IgD-negative memory B cell (primary cell): ENCODE measurements at regions not wholly inside any gene's neighbourhood (a gene's known extent, or its start where the extent isn't known, plus 50 kb on each side); places are given as distances from the start of the nearest gene placed in this dataset.

Experiments used
- H3K27ac Mint-ChIP-seq, 3 donors: one replicate each; pipeline ENCODE4 v1.8.0; 2020 to 2022; ENCODE audit warnings: mild to moderate bottlenecking in 3 of 3, mixed read lengths in 3 of 3, moderate library complexity in 1 of 3
- H3K27me3 Mint-ChIP-seq: one replicate; pipeline ENCODE4 v1.8.0; 2021; ENCODE audit warnings: mixed read lengths
- H3K36me3 Mint-ChIP-seq: one replicate; pipeline ENCODE4 v1.8.0; 2020; ENCODE audit warnings: mild to moderate bottlenecking, mixed read lengths
- H3K4me1 Mint-ChIP-seq, 3 donors: one replicate each; pipeline ENCODE4 v1.8.0; 2020 to 2022; ENCODE audit warnings: mixed read lengths in 3 of 3, mild to moderate bottlenecking in 1 of 3
- H3K4me3 Mint-ChIP-seq, 4 donors: one replicate each; pipeline ENCODE4 v1.8.0; 2020 to 2022; ENCODE audit warnings: mild to moderate bottlenecking in 4 of 4, mixed read lengths in 4 of 4, moderate library complexity in 3 of 4
- H3K9me3 Mint-ChIP-seq, 3 donors: one replicate each; pipeline ENCODE4 v1.8.0; 2020 to 2021; ENCODE audit warnings: mixed read lengths in 3 of 3, mild to moderate bottlenecking in 1 of 3

DNA sequence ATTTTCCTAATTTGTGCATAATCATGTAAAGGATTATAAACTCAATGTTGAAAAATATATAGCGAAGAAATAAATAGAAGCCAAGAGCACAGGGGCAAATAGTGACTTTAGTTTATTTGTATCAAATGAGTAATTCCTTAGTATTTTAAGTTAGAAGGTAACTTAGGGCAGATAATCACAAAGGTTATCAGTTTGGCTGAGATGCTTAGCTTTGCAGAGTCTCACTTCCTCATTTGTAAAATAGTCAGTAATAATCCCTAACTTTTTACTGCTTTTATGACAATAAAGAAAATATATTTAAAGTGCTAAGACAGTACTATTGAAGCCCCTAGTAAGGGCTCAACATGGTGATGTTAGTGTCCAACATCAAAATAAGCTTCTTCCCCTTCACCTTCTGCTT lies 297.4 kb upstream of the TUSC1 start:
- H3K27ac Mint-ChIP-seq: no peak overlapping the region
- no peaks in the 10 kb centered on the region for H3K27me3 Mint-ChIP-seq
- no peak overlapping the region for H3K4me3 Mint-ChIP-seq
- H3K4me1 Mint-ChIP-seq: no peaks in the 10 kb centered on the region
- no peaks in the 10 kb centered on the region for H3K36me3 Mint-ChIP-seq
- peaks cover 2 to 5% (median 3%) of the 10 kb centered on the region in 3 donors for H3K9me3 Mint-ChIP-seq

GRCh38 chr9:25964239-25964638 lies 286.0 kb upstream of the TUSC1 start:
- H3K36me3 Mint-ChIP-seq: no peaks in the 10 kb centered on the region
- H3K27ac Mint-ChIP-seq: no peak overlapping the region
- H3K4me3 Mint-ChIP-seq: no peak overlapping the region
- no peaks in the 10 kb centered on the region for H3K27me3 Mint-ChIP-seq
- H3K9me3 Mint-ChIP-seq: peaks cover 0 to 8% (median 4%) of the 10 kb centered on the region in 3 donors
- H3K4me1 Mint-ChIP-seq: no peaks in the 10 kb centered on the region

DNA sequence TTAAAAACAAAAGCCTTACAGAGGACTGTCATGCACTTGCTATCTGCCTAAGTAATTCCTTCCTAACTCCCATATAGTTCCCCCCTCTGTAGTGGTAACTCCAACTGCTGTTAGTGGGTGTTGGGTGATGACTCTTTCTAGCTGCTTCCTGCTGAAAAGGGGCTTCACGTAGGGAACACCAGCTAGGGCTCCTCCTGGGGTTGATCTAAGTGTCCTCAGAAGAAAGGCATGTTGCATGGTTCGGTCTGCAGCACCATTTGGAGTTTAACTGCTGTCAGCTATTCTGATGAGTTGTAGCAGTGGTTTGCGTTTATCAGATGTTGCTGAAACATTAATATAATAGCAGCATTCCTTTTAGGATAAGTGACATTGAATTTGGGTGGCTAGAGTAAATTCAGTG lies 281.9 kb upstream of the TUSC1 start:
- no peaks in the 10 kb centered on the region for H3K27me3 Mint-ChIP-seq
- H3K4me1 Mint-ChIP-seq: no peaks in the 10 kb centered on the region
- peaks cover 0 to 4% (median 3%) of the 10 kb centered on the region in 3 donors for H3K9me3 Mint-ChIP-seq
- no peak overlapping the region for H3K27ac Mint-ChIP-seq
- H3K4me3 Mint-ChIP-seq: no peak overlapping the region
- no peaks in the 10 kb centered on the region for H3K36me3 Mint-ChIP-seq

DNA sequence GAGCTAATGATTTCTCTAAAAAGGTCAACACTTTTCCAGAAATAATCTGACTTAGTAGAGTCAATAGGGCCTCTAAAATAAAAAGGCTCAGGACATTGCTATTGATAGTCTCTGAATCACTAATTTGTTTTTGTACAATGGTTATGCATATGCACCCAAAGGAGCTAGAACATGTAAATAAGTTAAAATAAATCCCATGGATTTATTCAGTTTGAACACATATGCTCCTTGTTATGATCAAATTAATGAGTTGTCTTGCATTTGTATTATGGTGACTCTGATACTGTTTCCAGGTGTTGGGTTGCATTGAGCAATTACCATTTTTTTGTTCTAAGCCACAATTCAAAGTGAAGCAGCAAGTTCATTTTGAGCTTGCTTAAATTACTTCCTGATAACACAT lies 276.0 kb upstream of the TUSC1 start:
- H3K27me3 Mint-ChIP-seq: no peaks in the 10 kb centered on the region
- H3K9me3 Mint-ChIP-seq: no peaks in the 10 kb centered on the region
- H3K4me3 Mint-ChIP-seq: no peak overlapping the region
- H3K4me1 Mint-ChIP-seq: no peaks in the 10 kb centered on the region
- H3K36me3 Mint-ChIP-seq: no peaks in the 10 kb centered on the region
- H3K27ac Mint-ChIP-seq: no peak overlapping the region

- no peaks in the 10 kb centered on the region for H3K27me3 Mint-ChIP-seq
- H3K4me3 Mint-ChIP-seq: no peak overlapping the region
- peaks cover 3 to 15% (median 5%) of the 10 kb centered on the region in 3 donors for H3K9me3 Mint-ChIP-seq
- no peaks in the 10 kb centered on the region for H3K36me3 Mint-ChIP-seq
- no peaks in the 10 kb centered on the region for H3K4me1 Mint-ChIP-seq
- H3K27ac Mint-ChIP-seq: no peak overlapping the region
Observed at GRCh38 chr9:25948182-25948581, 269.9 kb upstream of the TUSC1 start.

- peaks cover 0 to 3% (median 1%) of the 10 kb centered on the region in 3 donors for H3K9me3 Mint-ChIP-seq
- H3K36me3 Mint-ChIP-seq: no peaks in the 10 kb centered on the region
- H3K27ac Mint-ChIP-seq: no peak overlapping the region
- H3K27me3 Mint-ChIP-seq: no peaks in the 10 kb centered on the region
- H3K4me3 Mint-ChIP-seq: no peak overlapping the region
- H3K4me1 Mint-ChIP-seq: no peaks in the 10 kb centered on the region
Observed at GRCh38 chr9:25939126-25939525, 260.9 kb upstream of the TUSC1 start.

DNA sequence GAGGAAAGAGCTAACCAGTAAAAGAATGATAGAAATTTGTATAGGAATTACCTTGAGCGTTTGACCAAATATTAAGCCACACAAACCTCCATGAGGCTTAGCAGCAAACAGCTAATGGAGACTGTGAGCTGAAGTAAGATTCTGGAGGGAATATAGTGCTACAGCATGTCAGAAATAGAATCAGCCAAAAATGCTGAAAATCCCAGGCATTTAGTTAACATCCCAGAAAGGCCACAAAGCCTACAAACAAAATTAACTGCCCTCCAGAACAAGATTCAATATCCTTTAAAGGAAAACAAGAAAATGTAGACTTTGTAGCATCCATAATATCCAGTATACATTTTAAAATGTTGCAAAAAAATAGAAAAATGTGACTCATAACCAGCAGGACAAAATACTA lies 257.8 kb upstream of the TUSC1 start:
- H3K9me3 Mint-ChIP-seq: peaks cover 1 to 10% (median 6%) of the 10 kb centered on the region in 3 donors
- no peaks in the 10 kb centered on the region for H3K27me3 Mint-ChIP-seq
- H3K27ac Mint-ChIP-seq: no peak overlapping the region
- H3K4me1 Mint-ChIP-seq: no peaks in the 10 kb centered on the region
- no peaks in the 10 kb centered on the region for H3K36me3 Mint-ChIP-seq
- H3K4me3 Mint-ChIP-seq: no peak overlapping the region

- Mint-ChIP-seq H3K4me1 (no peaks in the 10 kb centered on the region), H3K27me3 (no peaks in the 10 kb centered on the region), H3K4me3 (no peak overlapping the region), H3K27ac (no peak overlapping the region), H3K9me3 (peaks cover 1 to 10% (median 6%) of the 10 kb centered on the region in 3 donors), H3K36me3 (no peaks in the 10 kb centered on the region)
Observed at GRCh38 chr9:25935188-25935587, 256.9 kb upstream of the TUSC1 start.

DNA sequence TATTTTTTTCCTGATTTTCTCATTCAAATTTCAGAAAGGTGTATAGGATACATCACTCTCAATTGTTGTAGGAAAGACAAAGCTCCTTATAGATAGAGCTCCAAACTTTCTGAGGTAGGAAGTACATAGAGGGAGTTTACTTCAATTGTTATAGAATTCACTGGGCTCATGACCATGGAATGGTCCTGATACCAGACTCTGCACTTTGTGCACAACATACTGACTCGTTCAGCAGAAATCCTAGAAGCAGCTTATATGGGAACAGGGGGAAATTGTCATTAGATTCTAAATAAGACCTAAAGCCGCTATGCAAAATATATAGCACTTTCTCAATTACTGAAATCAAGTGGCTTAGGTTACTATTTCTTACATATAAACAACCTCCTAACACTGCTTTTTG lies 240.5 kb upstream of the TUSC1 start:
- Mint-ChIP-seq H3K27ac (no peak overlapping the region), H3K36me3 (peaks cover 1% of the 10 kb centered on the region), H3K4me1 (no peaks in the 10 kb centered on the region), H3K4me3 (no peak overlapping the region), H3K27me3 (no peaks in the 10 kb centered on the region), H3K9me3 (peaks cover 2 to 9% (median 3%) of the 10 kb centered on the region in 3 donors)

DNA sequence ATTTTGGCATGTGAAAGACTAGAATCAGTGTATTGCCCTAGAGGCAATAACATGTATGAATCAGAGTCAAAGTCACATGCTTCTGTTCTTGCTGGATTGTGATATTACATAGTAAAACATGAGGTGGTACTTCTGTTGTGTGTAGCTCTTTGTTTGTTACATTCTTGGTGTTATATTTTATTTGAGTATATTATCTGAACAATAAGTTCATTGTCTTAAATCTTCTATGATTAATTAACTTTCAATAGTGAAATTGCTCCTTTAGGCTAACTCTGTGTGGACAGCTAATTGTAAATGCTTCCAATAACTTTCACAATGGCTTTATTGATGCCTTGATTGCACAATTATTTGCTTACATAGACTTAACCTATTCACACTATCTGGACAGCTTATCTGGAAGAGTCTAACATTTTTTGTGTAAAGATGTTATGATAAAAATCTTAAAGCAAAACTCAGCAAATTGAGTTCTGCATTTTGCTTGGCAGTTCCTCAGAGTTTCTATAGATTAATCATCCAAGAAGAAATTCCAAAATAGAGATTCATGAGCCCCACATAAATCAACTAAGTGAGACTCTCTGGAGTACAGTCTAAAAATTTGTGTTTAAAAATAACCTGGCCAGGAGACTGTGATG lies 239.6 kb upstream of the TUSC1 start:
- Mint-ChIP-seq H3K9me3 (peaks cover 0 to 9% (median 1%) of the 10 kb centered on the region in 3 donors), H3K4me1 (no peaks in the 10 kb centered on the region), H3K27me3 (no peaks in the 10 kb centered on the region), H3K4me3 (no peak overlapping the region), H3K36me3 (no peaks in the 10 kb centered on the region), H3K27ac (no peak overlapping the region)

- Mint-ChIP-seq H3K9me3 (peaks cover 4 to 17% (median 4%) of the 10 kb centered on the region in 3 donors), H3K36me3 (no peaks in the 10 kb centered on the region), H3K4me3 (no peak overlapping the region), H3K4me1 (no peaks in the 10 kb centered on the region), H3K27ac (no peak overlapping the region), H3K27me3 (no peaks in the 10 kb centered on the region)
Observed at GRCh38 chr9:25913806-25914205, 235.6 kb upstream of the TUSC1 start.

DNA sequence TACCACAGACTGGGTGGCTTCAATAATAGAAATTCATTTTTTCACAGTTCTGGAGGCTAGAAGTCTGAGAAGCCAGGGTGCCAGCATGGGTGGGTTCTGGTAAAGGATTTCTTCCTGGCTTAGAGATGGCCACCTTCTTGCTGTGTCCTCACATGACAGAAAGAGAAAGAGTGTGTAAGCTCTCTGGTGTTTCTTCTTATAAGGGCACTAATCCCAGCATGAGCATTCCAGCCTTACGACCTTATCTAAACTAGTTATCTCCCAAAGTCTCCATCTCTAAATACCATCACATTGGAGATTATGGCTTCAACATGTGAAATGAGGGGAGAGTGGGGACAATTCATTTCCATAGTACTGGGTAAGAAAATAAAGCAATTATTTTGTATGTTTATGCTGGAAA lies 226.5 kb upstream of the TUSC1 start:
- Mint-ChIP-seq H3K9me3 (peaks cover 2 to 20% (median 5%) of the 10 kb centered on the region in 3 donors), H3K4me3 (no peak overlapping the region), H3K36me3 (no peaks in the 10 kb centered on the region), H3K4me1 (no peaks in the 10 kb centered on the region), H3K27ac (no peak overlapping the region), H3K27me3 (no peaks in the 10 kb centered on the region)

GRCh38 chr9:25891527-25891926 lies 213.3 kb upstream of the TUSC1 start:
- H3K27me3 Mint-ChIP-seq: no peaks in the 10 kb centered on the region
- peaks cover 4 to 9% (median 5%) of the 10 kb centered on the region in 3 donors for H3K9me3 Mint-ChIP-seq
- H3K27ac Mint-ChIP-seq: no peak overlapping the region
- H3K36me3 Mint-ChIP-seq: peaks cover 2% of the 10 kb centered on the region
- no peaks in the 10 kb centered on the region for H3K4me1 Mint-ChIP-seq
- no peak overlapping the region for H3K4me3 Mint-ChIP-seq

- H3K27me3 Mint-ChIP-seq: no peaks in the 10 kb centered on the region
- no peak overlapping the region for H3K27ac Mint-ChIP-seq
- H3K4me3 Mint-ChIP-seq: no peak overlapping the region
- H3K9me3 Mint-ChIP-seq: peaks cover 2 to 9% (median 4%) of the 10 kb centered on the region in 3 donors
- peaks cover 2% of the 10 kb centered on the region for H3K36me3 Mint-ChIP-seq
- H3K4me1 Mint-ChIP-seq: no peaks in the 10 kb centered on the region
Observed at GRCh38 chr9:25889661-25890060, 211.4 kb upstream of the TUSC1 start.

GRCh38 chr9:25876248-25876647 lies 198.0 kb upstream of the TUSC1 start:
- Mint-ChIP-seq H3K36me3 (no peaks in the 10 kb centered on the region), H3K27me3 (no peaks in the 10 kb centered on the region), H3K9me3 (peaks cover 1 to 16% (median 4%) of the 10 kb centered on the region in 3 donors), H3K4me3 (no peak overlapping the region), H3K4me1 (no peaks in the 10 kb centered on the region), H3K27ac (no peak overlapping the region)

GRCh38 chr9:25864509-25864908 lies 186.3 kb upstream of the TUSC1 start:
- no peaks in the 10 kb centered on the region for H3K4me1 Mint-ChIP-seq
- no peak overlapping the region for H3K4me3 Mint-ChIP-seq
- no peaks in the 10 kb centered on the region for H3K36me3 Mint-ChIP-seq
- no peaks in the 10 kb centered on the region for H3K27me3 Mint-ChIP-seq
- H3K9me3 Mint-ChIP-seq: peaks cover 0 to 3% (median 3%) of the 10 kb centered on the region in 3 donors
- H3K27ac Mint-ChIP-seq: no peak overlapping the region
